ENCODE measurements at regions not wholly inside any gene's neighbourhood (a gene's known extent, or its start where the extent isn't known, plus 50 kb on each side); places are given as distances from the start of the nearest gene placed in this dataset.
"Not testable (repeated sequence)": the region's sequence is repeated elsewhere in the genome, so short reads cannot be mapped to it uniquely, and the experiment has no call there.

DNA sequence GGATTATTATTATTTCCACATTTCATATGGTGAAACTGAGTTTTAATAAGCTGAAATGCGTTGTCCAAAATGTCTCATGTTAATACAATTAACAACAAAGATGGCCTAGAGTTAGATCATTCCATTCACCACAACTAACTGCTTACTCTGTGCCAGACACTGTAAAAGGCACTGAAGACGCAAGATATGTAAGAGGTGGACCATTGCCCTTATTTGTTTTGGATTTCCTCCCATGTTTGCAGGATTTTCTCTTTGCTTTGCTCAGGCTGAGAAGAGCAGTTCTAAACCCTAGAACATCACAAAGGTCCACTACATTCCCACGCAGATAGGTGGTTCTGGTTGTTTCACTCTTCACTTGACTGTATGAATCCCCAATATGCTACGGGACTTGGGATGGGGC lies 324.4 kb upstream of the KITLG start:
- no peak for ATAC-seq
- no peak for DNase-seq
- intact Hi-C loops (cut with DNase I) = no loop called here

DNA sequence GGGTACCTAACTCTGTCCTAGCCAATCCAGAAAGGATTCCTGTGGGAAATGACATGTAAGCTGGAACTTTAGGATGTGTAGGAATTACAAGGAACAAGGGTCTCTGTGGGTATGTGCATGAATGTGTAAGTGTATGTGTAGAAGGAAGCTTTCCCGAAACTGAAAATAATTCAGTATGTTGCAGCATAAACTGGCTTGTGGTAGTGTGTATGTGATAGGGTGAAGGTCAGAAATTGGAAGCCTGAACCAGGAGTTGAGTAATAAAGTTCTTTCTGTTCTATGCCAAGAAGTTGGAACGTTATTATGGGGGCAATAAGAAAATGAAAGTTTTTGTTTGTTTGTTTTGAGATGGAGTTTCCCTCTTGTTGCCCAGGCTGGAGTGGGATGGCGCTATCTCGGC lies 323.1 kb upstream of the KITLG start:
- intact Hi-C loops (cut with DNase I) = no loop called here
- ATAC-seq (no peak), DNase-seq (no peak)

DNA sequence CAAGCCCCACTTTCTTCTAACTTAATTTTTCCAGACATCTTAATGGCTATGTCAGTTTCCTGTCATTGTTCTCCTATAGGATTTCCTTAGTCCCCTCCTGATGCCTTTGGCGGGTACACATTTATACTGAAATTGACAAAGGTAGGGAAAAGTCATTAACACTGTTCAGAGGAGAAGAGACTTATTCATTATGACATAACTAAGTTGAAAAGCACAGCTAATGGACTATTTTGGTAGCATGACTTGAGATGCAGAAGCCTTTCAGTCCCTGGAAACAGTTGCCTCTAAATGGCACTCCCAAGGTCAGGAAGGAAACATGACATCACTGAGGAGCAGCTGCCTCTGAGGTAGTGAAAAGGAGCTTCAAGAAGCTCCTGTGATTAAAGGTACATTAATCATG lies 317.5 kb upstream of the KITLG start:
- ATAC-seq = peak; percentile 47 to 50
- intact Hi-C loops (cut with DNase I) = no loop called here
- DNase-seq = no peak

DNA sequence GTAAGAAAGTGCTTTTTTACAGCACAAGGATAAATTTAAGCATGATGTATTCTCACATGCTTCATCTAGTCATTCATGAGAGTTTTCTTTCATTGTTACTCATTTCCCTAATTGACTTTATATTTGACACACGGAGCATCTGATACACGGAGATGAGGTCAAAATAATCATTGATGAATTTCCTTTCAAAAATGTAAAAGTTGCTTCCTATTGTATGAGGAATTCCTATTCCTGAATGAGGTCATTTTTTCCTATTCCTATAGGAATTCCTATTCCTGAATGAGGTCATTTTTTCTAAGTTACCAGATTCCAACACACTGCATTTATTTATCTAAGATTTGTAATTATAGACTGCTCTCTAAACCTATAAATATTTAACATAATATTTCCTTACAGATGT lies 316.7 kb upstream of the KITLG start:
- ATAC-seq = no peak
- intact Hi-C loops (cut with DNase I) = no loop called here
- DNase-seq = no peak

DNA sequence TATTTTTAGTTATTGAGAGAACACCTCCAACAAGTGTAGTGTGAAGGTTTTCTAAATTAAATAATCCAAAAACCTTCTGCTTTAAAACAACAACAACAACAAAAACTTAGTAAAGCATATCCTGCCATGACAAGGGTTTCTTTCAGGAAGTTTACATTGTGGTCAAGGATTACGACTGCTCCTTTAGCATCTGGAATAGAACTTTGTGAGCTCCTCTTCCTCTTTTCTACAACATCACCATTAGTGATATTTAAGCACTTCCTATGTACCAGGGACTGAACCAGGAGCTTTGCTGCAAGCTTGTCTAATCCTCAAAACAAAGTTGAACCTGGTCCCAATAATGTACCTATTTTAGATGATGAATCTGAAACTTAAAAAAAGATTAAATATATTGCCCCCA lies 315.4 kb upstream of the KITLG start:
- DNase-seq (no peak), ATAC-seq (no peak)
- intact Hi-C loops (cut with DNase I) = no loop called here

DNA sequence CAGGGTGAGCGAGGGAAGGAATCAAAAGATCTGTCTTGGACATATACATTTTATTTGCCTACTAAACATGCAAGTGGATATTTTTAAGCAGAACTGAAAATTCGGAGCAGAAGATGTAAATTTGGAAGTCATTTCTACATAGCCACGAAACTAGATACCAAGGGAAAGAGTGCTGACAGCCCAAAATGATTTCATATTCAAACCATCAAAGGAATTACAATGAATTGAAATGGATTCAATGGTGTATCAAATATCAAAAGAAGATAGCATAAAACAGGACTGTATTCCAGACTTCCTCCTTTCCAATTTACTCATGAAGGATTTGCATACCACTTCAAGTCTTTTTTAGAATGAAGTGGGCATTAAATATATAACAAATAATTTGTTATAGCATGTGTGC lies 313.5 kb upstream of the KITLG start:
- DNase-seq = no peak
- intact Hi-C loops (cut with DNase I) = no loop called here
- no peak for ATAC-seq

DNA sequence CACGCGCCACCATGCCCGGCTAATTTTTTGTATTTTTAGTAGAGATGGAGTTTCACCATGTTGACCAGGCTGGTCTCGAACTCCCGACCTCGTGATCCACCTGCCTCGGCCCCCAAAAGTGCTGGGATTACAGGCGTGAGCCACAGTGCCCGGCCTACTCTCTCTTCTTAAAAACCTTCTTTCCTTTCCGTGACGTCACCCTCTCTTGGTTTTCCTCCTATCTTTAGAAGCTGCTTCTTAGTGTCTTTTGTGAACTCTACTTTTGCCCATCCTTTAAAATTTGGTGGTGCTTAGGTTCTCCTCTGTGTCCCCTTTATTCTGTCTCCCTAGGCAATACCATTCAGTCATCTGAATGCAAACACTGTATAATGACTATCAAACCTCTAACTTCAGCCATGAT lies 311.2 kb upstream of the KITLG start:
- DNase-seq; intact Hi-C loops (cut with DNase I); ATAC-seq: not testable (repeated sequence)

DNA sequence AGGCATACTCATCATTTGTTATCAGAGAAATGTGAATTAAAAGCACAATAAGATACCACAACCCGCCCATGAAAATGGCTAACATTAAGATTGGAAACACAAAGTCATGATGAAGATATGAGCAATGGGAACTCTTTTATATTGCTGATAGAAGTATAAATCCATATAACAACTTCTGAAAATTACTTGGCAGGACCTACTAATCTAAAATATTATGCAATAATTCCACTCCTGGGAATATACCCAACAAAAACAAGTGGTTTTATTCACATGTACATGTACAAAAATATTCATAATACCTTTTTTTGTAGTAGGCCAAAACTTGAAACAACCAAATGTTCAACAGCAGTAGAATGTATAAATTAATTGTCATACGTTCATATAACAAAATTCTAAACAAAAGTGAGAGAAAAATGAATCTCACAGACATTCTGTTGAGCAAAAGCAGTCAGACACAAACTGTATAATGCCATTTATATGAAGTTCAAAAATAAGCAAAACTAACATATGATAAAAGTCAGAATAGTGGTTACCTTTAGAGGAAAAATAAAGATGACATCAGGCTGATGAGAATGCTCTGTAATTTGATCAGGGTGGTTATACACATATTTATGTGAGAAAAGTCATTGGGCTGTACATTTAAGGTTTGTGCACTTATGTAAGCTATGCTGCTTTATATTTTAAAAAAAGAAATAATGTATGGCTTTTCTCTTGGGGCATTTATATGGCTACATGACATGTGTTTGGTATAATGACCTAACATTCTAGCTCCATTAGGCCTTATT lies 309.2 kb upstream of the KITLG start:
- intact Hi-C loops (cut with DNase I) = no loop called here
- no peak for ATAC-seq
- no peak for DNase-seq

DNA sequence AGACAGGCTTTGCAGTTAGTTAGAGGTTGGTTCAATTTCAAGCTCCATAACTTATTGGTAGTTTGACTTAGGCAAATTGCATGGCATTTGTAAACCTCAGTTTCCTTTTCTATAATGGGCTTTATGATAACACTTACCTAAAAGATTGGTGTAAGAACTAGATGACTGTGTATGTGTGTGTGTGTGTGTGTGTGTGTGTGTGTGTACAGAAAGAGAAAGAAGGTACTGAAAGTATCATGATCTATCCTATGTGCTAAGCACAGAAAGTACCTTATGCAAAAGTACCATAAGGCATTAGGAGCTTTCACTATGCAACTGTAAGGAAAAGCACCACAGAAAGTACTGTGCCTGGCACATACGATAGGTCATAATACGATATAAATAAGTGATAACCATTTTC lies 304.3 kb upstream of the KITLG start:
- DNase-seq (no peak), ATAC-seq (no peak)
- intact Hi-C loops (cut with DNase I) = no loop called here

DNA sequence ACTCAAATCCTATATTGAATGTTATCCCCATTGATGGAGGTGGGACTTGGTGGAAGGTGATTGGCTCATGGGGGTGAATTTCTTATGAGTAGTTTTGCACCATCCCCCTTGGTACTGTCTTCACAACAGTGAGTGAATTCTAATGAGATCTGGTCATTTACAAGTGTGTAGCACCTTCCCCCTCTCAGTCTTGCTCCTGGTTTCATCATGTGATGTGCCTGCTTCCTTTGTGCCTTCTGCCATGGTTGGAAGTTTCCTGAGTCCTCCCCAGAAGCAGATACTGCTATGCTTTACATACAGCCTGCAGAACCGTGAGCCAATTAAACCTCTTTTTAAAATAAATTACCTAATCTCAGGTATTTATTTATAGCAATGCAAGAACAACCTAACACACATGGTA lies 302.4 kb upstream of the KITLG start:
- intact Hi-C loops (cut with DNase I) = no loop called here
- no peak for DNase-seq
- no peak for ATAC-seq

DNA sequence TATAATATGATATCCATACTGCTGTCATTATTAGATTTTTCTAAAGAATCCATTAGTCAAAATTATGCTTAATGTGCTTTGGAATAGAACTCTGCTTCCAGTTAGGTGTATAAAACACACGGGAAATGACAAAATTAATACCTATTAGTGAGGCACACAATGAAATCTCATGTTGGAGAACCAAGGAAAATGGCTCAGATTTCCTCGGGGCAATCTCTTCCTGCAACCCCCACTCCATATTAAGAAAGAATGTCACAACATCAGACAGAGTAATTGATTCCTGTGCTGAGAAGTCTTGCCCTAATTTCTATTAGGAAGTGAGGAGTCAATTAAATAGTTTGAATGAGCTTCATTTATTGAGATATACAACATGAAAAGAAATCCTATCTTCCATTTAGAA lies 299.8 kb upstream of the KITLG start:
- intact Hi-C loops (cut with DNase I) = no loop called here
- no peak for DNase-seq
- no peak for ATAC-seq

DNA sequence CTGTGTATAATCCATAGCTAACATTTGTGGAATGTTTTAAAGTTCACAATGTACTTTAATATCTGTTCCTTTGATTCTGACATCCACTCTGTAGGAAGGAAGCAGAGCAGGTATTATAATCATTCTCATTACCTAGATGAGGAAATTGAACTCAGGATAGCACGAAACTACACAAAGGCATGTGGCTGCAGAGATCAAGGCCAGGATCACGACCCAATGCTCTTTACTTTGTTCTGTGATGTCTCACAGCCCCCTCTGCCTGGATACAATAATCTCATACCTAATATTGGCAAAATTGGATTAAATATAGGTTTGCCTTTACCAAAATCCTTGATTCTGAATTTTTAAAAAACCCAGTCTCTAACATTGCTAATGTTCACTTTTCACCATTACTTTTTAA lies 298.0 kb upstream of the KITLG start:
- intact Hi-C loops (cut with DNase I) = no loop called here
- ATAC-seq (no peak), DNase-seq (no peak)

DNA sequence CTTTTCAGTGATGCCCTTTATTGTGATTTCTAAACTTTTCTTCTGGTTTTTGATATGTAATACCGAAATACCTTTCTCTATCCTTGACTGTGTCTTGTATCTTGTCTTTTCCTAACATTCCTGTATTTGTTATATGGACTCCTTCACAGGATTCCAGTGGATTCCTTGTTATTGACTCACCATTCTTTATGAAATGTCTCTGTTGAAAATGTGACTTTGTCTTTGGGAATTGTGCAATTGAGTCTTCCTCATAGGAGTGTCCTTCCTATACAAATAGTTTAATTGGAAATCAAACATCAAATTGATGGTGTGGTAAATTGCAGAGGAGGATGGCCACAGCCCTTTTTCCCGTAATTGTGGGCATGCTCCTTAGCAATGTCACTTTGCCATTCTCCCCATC lies 296.6 kb upstream of the KITLG start:
- no peak for DNase-seq
- ATAC-seq = no peak
- intact Hi-C loops (cut with DNase I) = no loop called here

DNA sequence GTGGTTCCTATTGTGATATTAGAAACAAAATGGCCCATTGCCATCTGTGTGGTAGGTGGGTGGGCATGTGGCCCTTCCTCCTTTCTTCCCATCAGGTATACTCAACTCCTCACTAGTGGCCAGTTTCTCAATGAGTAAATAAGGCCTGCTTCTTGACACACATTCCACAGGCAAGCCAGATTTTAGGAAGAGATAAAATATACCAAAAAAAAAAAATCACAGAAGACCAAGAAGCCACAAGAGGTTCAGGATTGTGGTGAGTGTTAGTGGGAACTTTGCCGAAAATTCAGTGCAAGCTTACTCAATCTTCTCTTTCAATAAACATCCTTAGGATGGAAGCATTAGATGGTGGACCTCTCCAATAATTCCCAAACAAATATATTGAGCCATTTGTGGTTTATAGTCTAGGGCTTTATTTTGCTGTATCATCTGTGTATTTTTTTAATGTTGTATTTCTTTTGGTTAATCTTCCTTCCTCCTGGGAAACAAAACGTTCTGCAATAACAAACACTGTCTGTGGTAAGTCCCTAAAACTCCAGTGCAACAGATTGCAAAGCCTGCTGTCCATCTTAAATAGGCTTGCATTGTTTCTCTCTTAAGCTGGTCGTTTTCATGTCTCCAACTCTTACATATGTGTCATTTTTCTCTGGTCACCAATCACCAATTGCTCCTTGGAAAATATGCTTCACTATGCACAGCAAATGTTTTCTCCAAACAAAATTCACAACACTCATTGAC lies 289.9 kb upstream of the KITLG start:
- intact Hi-C loops (cut with DNase I) = no loop called here
- no peak for ATAC-seq
- DNase-seq = no peak

DNA sequence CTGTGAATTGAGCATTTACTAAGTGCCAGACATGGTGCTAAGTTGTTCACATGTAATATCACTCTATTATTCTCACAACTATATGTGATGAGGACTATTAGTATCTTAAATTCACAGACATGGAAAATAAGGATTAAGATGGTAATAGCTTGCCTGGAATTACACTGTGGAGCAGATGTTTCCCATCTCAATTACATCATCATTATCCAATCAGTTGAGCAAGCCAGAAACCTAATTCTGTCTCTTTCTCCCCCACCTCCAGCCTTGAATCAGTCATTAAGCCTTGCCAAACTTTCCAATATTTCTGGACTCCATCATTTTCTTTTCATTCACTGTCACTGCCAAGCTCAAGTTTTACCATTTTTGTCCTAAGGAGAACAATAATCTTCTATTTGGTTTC lies 287.8 kb upstream of the KITLG start:
- ATAC-seq (peak in 1 of 2 donors; percentile 69), DNase-seq (no peak)
- intact Hi-C loops (cut with DNase I) = no loop called here

DNA sequence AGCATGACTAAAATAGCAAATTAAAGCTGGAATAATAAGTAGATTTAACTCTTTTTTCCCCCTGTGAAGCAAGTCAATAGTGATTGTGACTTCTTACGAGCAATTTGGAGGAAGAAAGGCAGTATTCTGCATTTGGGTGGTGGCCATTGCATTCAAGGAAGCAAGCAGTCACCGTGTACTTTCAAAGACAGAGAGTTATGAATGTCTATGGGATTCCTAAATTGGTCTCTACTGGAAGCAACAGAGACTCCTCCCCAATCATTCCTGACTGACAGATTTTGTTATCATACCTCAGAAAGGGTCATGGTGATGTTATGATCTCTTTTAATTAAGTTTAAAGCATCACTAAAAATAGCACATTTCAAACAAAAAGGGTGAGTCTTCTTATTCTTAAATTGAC lies 287.2 kb upstream of the KITLG start:
- no peak for DNase-seq
- no peak for ATAC-seq
- intact Hi-C loops (cut with DNase I) = no loop called here

DNA sequence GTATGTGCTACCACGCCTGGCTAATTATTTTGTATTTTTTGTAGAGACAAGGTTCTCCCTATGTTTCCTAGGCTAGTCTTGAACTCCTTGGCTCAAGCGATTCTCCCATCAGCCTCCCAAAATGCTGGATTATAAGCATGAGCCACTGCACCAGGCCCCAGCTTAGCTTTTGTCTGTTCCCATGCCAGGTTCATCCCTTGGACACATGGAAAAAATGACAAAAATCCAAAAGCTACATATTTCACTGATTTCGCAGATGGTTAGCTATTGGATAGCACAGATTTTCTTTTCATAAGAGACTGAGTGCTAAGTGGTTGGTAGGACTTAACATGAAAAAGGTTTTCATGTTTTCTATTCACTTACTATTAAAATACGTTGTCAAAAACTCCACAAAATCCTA lies 286.6 kb upstream of the KITLG start:
- no peak for ATAC-seq
- no peak for DNase-seq
- intact Hi-C loops (cut with DNase I) = no loop called here

DNA sequence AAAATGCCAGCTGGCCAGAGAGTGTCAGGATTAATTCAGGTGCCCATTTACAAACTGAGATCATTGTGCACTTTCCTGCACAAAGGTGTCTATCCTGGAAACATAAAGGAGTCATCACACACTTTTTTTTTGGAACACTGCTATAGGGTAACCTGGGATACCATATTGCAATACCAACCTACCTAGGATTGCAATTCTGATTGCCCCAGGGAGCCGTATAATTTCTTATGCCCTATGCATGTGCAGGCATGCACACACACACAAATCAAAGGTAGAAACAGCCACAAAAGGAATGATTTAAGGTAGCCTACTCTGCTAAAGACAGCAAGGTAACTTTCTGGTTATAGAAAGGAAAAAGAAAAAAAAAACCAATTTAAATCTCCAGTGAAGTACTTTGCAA lies 285.3 kb upstream of the KITLG start:
- ATAC-seq (no peak), DNase-seq (no peak)
- intact Hi-C loops (cut with DNase I) = no loop called here

DNA sequence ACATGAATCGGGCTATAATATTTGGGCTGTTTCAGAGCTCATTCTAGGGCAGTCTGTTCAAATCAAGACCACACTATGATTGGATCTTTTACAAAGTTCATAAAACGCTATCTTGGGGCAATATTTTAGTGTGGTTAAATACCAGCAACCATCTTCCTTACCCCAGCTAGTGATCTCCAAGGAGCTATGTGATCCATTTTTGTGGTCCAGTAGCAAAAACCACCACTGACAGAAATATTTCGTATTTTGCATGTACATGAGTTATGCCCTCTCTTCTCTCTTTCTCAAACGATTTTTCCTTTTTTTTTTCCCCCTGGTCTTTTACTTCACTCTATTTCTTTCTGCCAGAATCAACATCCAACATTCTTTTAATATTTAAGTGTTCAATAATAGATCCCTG lies 280.6 kb upstream of the KITLG start:
- no peak for DNase-seq
- no peak for ATAC-seq
- intact Hi-C loops (cut with DNase I) = no loop called here

DNA sequence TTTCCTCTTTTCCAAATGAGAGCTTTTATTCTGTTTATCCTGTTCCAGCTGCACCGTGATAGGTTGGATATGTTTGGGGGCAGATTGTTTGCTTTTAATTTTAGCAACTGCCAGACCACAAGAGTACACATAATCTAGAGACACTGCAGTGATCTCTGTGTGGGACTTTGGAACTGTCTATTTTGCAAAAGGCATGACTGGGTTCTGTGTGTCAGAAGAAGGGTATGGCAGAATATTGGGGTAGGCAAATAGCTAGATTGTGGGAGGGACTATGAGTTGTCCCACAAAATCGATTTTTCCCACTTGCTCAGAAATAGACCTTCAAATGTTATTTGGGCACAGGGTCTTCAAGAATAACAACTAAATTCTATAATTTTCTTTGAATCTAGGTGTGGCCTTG lies 275.9 kb upstream of the KITLG start:
- intact Hi-C loops (cut with DNase I) = no loop called here
- no peak for DNase-seq
- no peak for ATAC-seq

DNA sequence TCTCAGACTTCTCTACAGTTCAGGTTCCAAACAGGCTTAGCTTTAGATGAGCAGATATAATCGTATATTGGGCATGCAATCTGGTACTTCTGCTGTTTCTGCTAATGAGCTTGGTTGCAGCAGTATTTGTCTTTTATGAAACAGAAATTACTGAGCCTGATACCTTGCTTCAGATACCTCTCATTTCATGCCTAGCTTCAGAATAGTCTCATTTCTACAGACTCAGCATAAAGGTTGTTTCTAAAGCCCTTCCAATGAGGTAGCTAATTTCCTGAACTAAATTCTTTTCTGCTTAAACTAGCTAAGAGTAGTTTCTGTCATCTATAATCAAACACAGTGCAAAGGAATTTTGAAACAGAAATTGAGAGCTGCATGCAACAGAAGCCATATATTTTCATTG lies 275.0 kb upstream of the KITLG start:
- intact Hi-C loops (cut with DNase I) = no loop called here
- DNase-seq = no peak
- ATAC-seq = no peak

Data from left cardiac atrium (tissue), 4 donors.